SIG-M5 (cell line): ENCODE measurements at regions not wholly inside any gene's neighbourhood (a gene's known extent, or its start where the extent isn't known, plus 50 kb on each side); places are given as distances from the start of the nearest gene placed in this dataset.
"Not testable (repeated sequence)": the region's sequence is repeated elsewhere in the genome, so short reads cannot be mapped to it uniquely, and the experiment has no call there.

Experiments
- DNase-seq: peaks from one replicate; lab custom pipeline; 2025; lab: John Stamatoyannopoulos, UW

- no peak for DNase-seq
Observed at GRCh38 chr3:137116619-137117018, 158.8 kb downstream of the IL20RB start.

- no peak for DNase-seq
Observed at GRCh38 chr3:137121704-137122314, 164.0 kb downstream of the IL20RB start.

- DNase-seq, result no peak
Observed at GRCh38 chr3:137131081-137131480, 173.3 kb downstream of the IL20RB start.

GRCh38 chr3:137134431-137134830, 176.6 kb downstream of the IL20RB start:
- DNase-seq, result no peak

GRCh38 chr3:137148406-137148805, 190.6 kb downstream of the IL20RB start:
- DNase-seq, result no peak

- no peak for DNase-seq
Observed at GRCh38 chr3:137148917-137149316, 191.1 kb downstream of the IL20RB start.

GRCh38 chr3:137150825-137151224, 193.0 kb downstream of the IL20RB start:
- DNase-seq, result no peak

GRCh38 chr3:137153046-137153445, 195.3 kb downstream of the IL20RB start:
- DNase-seq, result not testable (repeated sequence)

- DNase-seq, result no peak
Observed at GRCh38 chr3:137163241-137163871, 205.6 kb downstream of the IL20RB start.

GRCh38 chr3:137163958-137164357, 206.2 kb downstream of the IL20RB start:
- no peak for DNase-seq

- DNase-seq, result no peak
Observed at GRCh38 chr3:137165117-137165806, 207.5 kb downstream of the IL20RB start.

GRCh38 chr3:137171834-137172603, 214.2 kb downstream of the IL20RB start:
- DNase-seq, result no peak

- DNase-seq, result no peak
Observed at GRCh38 chr3:137172728-137173127, 214.9 kb downstream of the IL20RB start.

- no peak for DNase-seq
Observed at GRCh38 chr3:137174514-137174913, 216.7 kb downstream of the IL20RB start.

- DNase-seq, result no peak
Observed at GRCh38 chr3:137180220-137180619, 222.4 kb downstream of the IL20RB start.

GRCh38 chr3:137191133-137191923, 233.5 kb downstream of the IL20RB start:
- DNase-seq, result no peak

GRCh38 chr3:137191951-137192350, 234.2 kb downstream of the IL20RB start:
- DNase-seq, result no peak

- no peak for DNase-seq
Observed at GRCh38 chr3:137194301-137194700, 236.5 kb downstream of the IL20RB start.

- DNase-seq, result not testable (repeated sequence)
Observed at GRCh38 chr3:137198374-137198773, 240.6 kb downstream of the IL20RB start.

- no peak for DNase-seq
Observed at GRCh38 chr3:137199678-137200077, 241.9 kb downstream of the IL20RB start.

- no peak for DNase-seq
Observed at GRCh38 chr3:137201066-137201465, 243.3 kb downstream of the IL20RB start.

GRCh38 chr3:137202941-137203340, 245.2 kb downstream of the IL20RB start:
- DNase-seq, result no peak
